ENCODE measurements at regions not wholly inside any gene's neighbourhood (a gene's known extent, or its start where the extent isn't known, plus 50 kb on each side); places are given as distances from the start of the nearest gene placed in this dataset.
A peak's percentile ranks its signal among the peaks of the same experiment; 100 is the strongest.
"Not testable (repeated sequence)": the region's sequence is repeated elsewhere in the genome, so short reads cannot be mapped to it uniquely, and the experiment has no call there.

- peak; percentile 89 for DNase-seq
Measured at GRCh38 chr4:53919535-53919934, 144.9 kb downstream of the CHIC2 start.

DNA sequence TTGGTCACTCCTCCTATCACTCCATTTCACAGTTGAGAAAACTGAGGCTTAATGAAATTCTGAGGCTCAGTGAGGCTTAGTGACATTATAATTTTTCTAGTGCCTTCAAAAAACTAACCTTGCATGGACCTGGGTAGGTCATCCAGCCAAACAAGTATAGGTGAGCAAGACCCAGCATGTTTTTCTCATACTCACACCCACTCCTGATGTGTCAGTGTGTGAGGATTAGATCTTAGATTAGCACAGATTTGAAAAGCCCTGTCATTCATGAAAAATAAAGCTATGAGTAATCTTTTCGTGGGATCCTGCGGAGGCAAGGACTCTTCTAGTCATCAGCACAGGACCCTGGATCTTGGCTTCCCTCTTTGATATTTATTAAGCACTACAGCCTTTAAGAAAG, 146.7 kb downstream of the CHIC2 start:
- DNase-seq = peak; percentile 78

DNA sequence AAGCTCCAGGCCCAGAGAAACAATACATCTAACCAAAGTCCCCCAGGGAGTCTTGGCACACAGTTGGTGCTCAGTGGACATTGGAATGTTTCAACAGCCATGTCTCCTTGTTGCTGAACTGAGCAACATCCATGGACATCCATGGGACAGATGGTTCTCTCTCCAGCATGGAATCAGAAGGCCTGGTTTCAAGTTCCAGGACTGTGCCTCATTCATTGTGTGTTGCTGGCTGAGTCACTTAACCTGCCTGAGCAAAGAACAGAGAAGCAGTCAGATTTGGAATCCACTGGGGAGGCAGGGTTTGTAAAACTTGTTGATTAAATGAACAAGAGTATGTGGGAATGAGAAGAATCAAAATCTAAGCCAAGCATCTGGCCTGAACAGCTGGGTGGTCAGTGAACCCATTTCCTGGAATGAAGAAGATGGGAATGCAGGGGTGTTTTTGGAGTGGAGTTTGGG, 147.9 kb downstream of the CHIC2 start:
- DNase-seq = no peak

GRCh38 chr4:53914313-53915016, 149.9 kb downstream of the CHIC2 start:
- peak; percentile 88 for DNase-seq

DNA sequence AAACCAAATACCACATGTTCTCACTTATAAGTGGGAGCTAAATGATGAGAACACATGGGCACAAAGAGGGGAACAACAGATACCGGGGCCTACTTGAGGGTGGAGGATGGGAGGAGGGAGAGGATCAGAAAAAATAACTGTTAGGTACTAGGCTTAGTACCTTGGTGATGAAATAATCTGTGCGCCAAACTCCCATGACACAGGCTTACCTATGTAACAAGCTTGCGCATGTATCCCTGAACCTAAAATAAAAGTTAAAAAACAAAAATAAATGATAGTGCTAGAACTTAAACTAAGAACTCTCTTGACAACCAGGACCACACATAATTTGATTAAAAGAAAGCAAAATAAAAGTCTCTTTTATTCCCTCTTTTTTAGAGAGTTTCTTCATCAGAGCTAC, 150.6 kb downstream of the CHIC2 start:
- no peak for DNase-seq

DNA sequence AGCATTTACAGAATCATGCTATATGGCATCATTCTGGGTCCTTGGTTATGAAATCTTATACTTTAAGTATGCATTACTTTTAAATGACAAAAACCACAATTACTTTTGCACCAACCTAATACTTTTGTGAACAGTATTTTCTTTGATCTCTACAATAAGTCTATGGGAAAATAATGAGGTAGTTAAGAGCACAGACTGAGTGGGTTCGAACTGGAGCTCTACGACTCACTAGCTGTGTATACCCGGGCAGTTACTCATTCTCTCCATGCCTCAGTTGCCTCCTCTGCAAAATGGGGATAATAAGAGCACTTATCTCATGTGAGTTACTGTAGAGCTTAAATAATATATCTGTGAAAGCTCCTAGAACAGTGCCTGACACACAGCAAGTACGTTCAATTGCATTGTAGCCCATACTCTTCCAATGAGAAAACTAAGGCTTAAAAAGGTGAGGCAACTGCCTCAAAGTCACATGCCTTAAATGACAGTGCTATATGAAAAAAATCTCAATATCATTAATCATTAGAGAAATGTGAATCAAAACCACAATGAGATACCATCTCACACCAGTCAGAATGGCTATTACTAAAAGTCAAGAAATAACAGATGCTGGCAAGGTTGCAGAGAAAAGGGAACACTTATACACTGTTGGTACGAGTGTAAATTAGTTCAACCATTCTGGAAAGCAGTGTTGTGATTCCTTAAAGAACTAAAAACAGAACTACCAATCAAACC, 151.5 kb downstream of the CHIC2 start:
- peak; percentile 28 for DNase-seq

- DNase-seq = peak; percentile 78
Measured at GRCh38 chr4:53908661-53909078, 155.7 kb downstream of the CHIC2 start.

- no peak for DNase-seq
Measured at GRCh38 chr4:53907772-53908171, 156.6 kb downstream of the CHIC2 start.

- DNase-seq = no peak
Measured at GRCh38 chr4:53906606-53907190, 157.7 kb downstream of the CHIC2 start.

DNA sequence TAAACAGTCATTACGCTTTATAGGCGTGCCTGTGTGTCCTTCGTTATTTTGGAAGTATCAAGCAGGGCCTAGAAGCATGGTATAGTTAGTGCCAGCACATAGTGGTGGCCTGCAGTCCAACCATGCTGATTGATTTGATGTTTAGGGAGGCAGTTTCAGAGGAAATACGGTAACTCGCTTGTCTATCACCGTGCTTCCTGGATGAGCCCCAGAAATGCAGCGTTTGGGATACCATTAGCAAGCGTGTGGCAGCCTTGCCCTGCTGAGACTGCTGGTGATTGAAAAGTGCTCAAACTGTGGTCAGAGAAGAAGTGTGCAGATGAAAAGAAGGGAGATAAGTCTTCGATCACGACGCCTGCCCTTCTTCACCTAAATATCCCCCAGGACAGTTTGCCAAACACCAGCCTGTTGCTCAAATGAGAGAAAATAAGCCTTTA, 158.4 kb downstream of the CHIC2 start:
- DNase-seq = no peak

- no peak for DNase-seq
Measured at GRCh38 chr4:53905276-53905940, 159.0 kb downstream of the CHIC2 start.

- DNase-seq = no peak
Measured at GRCh38 chr4:53902786-53903185, 161.6 kb downstream of the CHIC2 start.

DNA sequence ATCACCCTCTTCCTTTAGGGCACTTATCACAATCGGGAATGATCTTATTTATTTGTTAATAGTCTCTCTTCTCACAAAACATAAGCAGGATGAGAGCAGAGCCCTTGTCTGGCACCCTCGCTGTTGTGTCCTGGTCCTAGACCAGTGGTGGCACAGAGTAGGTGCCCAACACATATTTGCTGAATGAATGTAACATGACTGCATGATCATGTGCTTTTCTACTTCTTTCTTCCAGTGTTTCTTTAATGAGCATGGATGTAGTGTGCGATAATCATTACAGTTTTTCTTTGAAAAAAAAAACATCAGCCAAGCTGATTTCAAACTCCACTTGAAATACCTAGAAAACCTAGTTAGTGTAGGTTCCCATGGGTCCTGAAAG, 164.1 kb downstream of the CHIC2 start:
- DNase-seq = no peak

DNA sequence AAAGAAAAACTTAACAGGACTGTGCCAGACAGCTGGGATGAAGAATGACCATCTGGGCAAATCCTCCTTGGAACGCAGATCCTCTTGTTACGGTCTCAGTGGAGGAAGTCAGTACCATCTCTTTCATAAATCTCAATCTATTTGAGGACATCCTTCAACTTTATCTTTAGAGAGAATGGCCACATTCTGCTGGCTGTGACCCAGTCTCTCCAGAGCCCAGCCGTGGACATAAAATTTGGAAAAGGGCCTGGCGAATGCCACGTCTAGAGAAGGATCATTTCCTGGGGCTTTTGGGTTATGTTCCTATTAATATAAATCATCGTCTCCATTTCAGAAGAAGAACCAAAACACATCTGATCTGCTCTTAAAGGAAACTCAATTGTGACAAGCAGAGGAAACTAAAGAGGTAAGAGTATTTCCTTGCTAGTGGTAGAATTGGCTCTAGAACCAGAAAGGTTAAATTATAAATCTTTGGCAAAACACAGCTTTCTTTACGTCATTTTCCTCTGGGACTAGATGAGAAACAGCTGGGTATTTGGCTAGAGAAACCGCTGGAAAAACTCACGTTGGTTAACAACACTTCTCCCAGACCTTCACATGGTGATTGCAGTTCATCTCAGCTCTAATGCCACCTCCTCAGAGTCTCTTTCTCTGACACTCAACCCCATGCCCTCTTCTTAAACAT, 164.7 kb downstream of the CHIC2 start:
- no peak for DNase-seq

DNA sequence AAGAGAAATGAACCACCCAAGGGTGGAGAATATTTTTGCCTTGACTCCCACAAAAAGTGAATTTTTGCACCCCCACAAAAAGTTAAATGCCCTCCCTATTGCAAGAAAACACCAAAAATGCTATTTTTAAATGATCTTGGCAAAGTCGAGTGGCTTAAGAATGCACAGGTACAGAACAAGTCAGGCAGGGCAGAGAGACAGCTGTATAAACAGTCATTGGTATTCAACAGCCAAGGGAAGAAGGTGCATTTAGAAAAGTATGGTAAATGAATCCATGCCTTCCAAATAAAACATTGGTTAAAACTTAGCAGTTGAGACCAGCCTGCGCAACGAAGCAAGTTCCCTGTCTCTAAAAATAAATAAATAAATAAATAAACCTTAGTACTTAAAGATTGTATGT, 169.3 kb downstream of the CHIC2 start:
- no peak for DNase-seq

DNA sequence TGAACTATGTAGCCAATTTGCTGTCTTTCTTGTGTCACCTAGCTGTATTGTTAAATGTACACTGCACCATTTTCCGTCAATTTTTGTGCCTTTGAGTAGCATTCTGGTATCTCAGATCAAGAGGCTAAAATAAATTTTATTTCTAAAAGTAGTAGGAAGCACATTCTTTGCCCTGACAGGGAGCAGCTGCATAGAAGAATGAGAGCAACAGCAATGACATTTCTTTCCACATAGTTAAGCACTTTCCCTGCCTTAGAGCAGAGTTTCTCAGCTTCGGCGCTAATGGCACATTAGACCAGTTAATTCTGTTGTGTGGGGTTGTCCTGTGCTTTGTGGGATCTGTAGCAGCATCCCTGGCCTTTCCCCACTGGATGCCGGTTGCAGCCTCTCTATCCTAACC, 173.9 kb downstream of the CHIC2 start:
- no peak for DNase-seq

GRCh38 chr4:53889326-53890055, 174.9 kb downstream of the CHIC2 start:
- DNase-seq = no peak

DNA sequence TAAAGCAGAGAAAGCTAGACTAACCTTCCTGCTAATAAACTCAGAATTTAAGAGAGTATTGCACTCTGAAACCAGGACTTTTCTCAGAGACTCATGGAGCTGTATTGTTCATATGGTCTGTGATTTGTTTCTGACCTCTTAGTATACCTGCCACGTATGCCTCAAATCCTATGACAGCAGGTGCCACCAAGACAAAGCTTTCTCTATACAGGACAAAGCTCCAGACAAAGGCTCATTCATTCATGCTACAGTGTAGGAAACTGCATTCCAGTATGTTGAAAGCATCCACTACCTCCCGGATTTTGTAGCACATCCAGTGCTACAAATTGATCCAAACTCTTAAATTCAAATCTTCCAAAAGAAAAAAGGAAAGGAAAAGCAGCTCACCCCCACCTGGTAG, 178.3 kb downstream of the CHIC2 start:
- DNase-seq = no peak

DNA sequence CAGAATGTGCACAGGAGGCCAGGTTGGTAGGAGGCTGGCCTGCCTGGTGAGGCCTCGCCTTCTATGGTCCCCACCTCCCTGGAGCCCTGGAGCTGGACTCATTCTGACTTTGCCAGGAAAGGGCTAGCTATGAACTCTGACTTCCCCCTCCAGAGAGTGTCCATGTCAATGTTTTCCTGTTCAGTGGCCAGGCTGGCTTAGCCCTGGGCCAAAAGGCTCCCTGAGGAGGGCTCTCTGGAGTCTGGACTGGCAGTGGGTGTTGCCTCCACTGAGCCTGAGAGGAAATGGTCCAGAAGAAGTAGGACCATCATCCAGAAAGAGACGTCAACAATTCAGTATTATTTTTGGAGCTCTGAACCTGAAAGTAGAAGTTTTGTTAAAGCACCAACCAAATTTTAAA, 178.7 kb downstream of the CHIC2 start:
- no peak for DNase-seq

DNA sequence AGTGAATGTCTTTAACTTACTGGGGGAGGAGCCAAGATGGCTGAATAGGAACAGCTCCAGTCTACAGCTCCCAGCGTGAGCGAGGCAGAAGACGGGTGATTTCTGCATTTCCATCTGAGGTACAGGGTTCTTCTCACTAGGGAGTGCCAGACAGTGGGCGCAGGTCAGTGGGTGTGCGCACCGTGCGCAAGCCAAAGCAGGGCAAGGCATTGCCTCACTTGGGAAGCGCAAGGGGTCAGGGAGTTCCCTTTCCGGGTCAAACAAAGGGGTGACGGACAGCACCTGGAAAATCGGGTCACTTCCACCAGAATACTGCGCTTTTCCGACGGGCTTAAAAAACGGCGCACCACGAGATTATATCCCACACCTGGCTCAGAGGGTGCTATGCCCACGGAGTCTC, 187.3 kb downstream of the CHIC2 start:
- not testable (repeated sequence) for DNase-seq

DNA sequence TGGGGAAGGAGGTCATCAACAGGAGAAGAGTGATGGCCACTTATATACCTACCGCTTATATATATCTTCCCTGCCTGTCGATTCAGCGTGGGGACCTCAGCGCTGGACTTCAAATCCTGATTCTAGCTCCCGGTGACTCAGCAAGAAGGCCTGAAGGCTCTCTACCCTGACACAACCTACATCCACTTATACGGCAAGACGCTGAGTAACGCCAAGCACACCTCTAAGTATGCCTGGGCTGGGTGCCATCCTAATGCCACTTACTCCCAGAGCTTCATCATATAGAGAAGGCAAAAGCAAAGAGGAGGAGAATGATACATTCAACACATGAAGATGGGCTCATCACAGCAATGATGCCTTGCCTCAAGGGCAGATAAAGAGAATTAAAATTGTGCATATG, 198.3 kb downstream of the CHIC2 start:
- no peak for DNase-seq

GRCh38 chr4:53865054-53865453, 199.4 kb downstream of the CHIC2 start:
- DNase-seq = no peak

All from suppressor macrophage treated with lipopolysaccharide for 4 hours (primary cell).